ENCODE measurements at regions not wholly inside any gene's neighbourhood (a gene's known extent, or its start where the extent isn't known, plus 50 kb on each side); places are given as distances from the start of the nearest gene placed in this dataset.

GRCh38 chr10:109426987-109427386 is 496.3 kb downstream of the XPNPEP1 start:
- Histone ChIP-seq H4K91ac (ENCODE audit: insufficient read depth, low read depth, low read length) (no peak overlapping the region), H3K14ac (replicated peaks; ENCODE audit: low read depth, low read length) (no peak overlapping the region), H4K20me1 (ENCODE audit: insufficient read depth, low read length) (no peaks in the 10 kb centered on the region), H2BK5ac (ENCODE audit: low read depth, low read length, poor library complexity, severe bottlenecking) (no peak overlapping the region), H3K79me1 (ENCODE audit: low read depth in 1 of 2, low read length in 2 of 2) (no peaks in the 10 kb centered on the region), H3K4me1 (ENCODE audit: control insufficient read depth, insufficient read depth, low read length) (peaks cover 2% of the 10 kb centered on the region; the same call in 1 of the 2 replicates), H2BK120ac (ENCODE audit: low read depth, low read length) (no peak overlapping the region), H3K27ac (ENCODE audit: insufficient read depth, low read length) (no peak overlapping the region), H3K4me2 (ENCODE audit: low read depth, low read length) (no peak overlapping the region), H3K56ac (ENCODE audit: extremely low read depth, insufficient read depth, low read length) (no peak overlapping the region), H2AK5ac (ENCODE audit: low read depth, low read length) (no peak overlapping the region), H2AFZ (replicated peaks; ENCODE audit: low read length, poor library complexity) (peak overlapping the region; percentile 34), H4K8ac (ENCODE audit: low read depth in 2 of 2, low read length in 2 of 2) (no peak overlapping the region), H3K36me3 (ENCODE audit: control insufficient read depth, insufficient read depth, low read length) (no peaks in the 10 kb centered on the region), H3K9me3 (ENCODE audit: control insufficient read depth, insufficient read depth, low read length) (no peaks in the 10 kb centered on the region), H2BK20ac (ENCODE audit: low read depth, low read length) (no peak overlapping the region), H4K5ac (ENCODE audit: low read depth, low read length) (no peak overlapping the region), H3K23ac (ENCODE audit: low read depth, low read length) (no peak overlapping the region), H2AK9ac (replicated peaks; ENCODE audit: low read depth, low read length, poor library complexity) (no peak overlapping the region), H3K4ac (ENCODE audit: low read depth, low read length) (no peak overlapping the region), H3K9ac (ENCODE audit: low read depth, low read length) (no peak overlapping the region), H3K18ac (ENCODE audit: low read depth, low read length) (no peak overlapping the region), H3K27me3 (ENCODE audit: control insufficient read depth, insufficient read depth, low read length) (no peaks in the 10 kb centered on the region), H3K4me3 (ENCODE audit: insufficient read depth, low read depth, low read length) (no peak overlapping the region), H2BK15ac (ENCODE audit: low read depth, low read length) (no peak overlapping the region), H3K9me1 (ENCODE audit: insufficient read depth, low read length) (no peaks in the 10 kb centered on the region)
- TF ChIP-seq RAD21 (IDR thresholded peaks at IDR 0.05; ENCODE audit: low read length), result no peak
- no peak for TF ChIP-seq POLR2A (IDR thresholded peaks at IDR 0.05; ENCODE audit: low read depth, low read length)
- no peak for TF ChIP-seq MAZ (IDR thresholded peaks at IDR 0.05; ENCODE audit: borderline replicate concordance, low read depth, low read length)
- no peak for TF ChIP-seq CEBPB (IDR thresholded peaks at IDR 0.05; ENCODE audit: low read depth, low read length)
- TF ChIP-seq RFX5 (IDR thresholded peaks at IDR 0.05; ENCODE audit: low read depth, low read length), result no peak
- TF ChIP-seq USF2 (IDR thresholded peaks at IDR 0.05; ENCODE audit: low read depth, low read length), result no peak
- no peak for TF ChIP-seq MXI1 (IDR thresholded peaks at IDR 0.05; ENCODE audit: borderline replicate concordance, low read depth, low read length)
- TF ChIP-seq MAFK (IDR thresholded peaks at IDR 0.05; ENCODE audit: low read depth, low read length), result no peak
- TF ChIP-seq, protein P1, sequence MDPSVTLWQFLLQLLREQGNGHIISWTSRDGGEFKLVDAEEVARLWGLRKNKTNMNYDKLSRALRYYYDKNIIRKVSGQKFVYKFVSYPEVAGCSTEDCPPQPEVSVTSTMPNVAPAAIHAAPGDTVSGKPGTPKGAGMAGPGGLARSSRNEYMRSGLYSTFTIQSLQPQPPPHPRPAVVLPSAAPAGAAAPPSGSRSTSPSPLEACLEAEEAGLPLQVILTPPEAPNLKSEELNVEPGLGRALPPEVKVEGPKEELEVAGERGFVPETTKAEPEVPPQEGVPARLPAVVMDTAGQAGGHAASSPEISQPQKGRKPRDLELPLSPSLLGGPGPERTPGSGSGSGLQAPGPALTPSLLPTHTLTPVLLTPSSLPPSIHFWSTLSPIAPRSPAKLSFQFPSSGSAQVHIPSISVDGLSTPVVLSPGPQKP (IDR thresholded peaks at IDR 0.05; ENCODE audit: borderline replicate concordance, low read depth, low read length), result no peak
- TF ChIP-seq SMC3 (IDR thresholded peaks at IDR 0.05; ENCODE audit: low read depth, low read length), result no peak
- no peak for TF ChIP-seq CHD1 (IDR thresholded peaks at IDR 0.05; ENCODE audit: low read depth, low read length)
- TF ChIP-seq BHLHE40 (IDR thresholded peaks at IDR 0.05; ENCODE audit: low read depth, low read length), result no peak
- TF ChIP-seq, protein P2, sequence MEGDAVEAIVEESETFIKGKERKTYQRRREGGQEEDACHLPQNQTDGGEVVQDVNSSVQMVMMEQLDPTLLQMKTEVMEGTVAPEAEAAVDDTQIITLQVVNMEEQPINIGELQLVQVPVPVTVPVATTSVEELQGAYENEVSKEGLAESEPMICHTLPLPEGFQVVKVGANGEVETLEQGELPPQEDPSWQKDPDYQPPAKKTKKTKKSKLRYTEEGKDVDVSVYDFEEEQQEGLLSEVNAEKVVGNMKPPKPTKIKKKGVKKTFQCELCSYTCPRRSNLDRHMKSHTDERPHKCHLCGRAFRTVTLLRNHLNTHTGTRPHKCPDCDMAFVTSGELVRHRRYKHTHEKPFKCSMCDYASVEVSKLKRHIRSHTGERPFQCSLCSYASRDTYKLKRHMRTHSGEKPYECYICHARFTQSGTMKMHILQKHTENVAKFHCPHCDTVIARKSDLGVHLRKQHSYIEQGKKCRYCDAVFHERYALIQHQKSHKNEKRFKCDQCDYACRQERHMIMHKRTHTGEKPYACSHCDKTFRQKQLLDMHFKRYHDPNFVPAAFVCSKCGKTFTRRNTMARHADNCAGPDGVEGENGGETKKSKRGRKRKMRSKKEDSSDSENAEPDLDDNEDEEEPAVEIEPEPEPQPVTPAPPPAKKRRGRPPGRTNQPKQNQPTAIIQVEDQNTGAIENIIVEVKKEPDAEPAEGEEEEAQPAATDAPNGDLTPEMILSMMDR (conservative IDR thresholded peaks at IDR 0.05; ENCODE audit: low read depth, low read length), result no peak
- no peak for TF ChIP-seq NFE2L2 (IDR thresholded peaks at IDR 0.05; ENCODE audit: low read depth, low read length)
- ChIA-PET POLR2A (ENCODE audit: unreplicated experiment) (no interaction called here), CTCF (interaction anchor here (0.6 kb wide), 1 partner anchor 1123 kb away, joined by 4 read pairs; no protein-coding TSS in a partner anchor)
- no TSS peak for BruUV-seq (replicated peaks)
- in situ Hi-C loops (cut with MboI; ENCODE audit: low sequenced_read_pairs), result no loop called here
- ATAC-seq (ENCODE audit: low read depth), result no peak
- dilution Hi-C loops (cut with HindIII; ENCODE audit: low sequenced_read_pairs, unreplicated experiment), result no loop called here
- 100% methylated on average over 2 of the region's 2 CpGs; no CpG with 5 or more reads in 1 of the 2 experiments for WGBS, 2 experiments (ENCODE audit: extremely low coverage in 2 of 2, insufficient read length in 1 of 2)
- DNase-seq, result no peak
- intact Hi-C loops (cut with micrococcal nuclease), result loop anchor here (5.0 kb wide), 2 partner anchors 515 to 885 kb away; no protein-coding TSS in a partner anchor

Data from IMR-90 (cell line).